Muscle of leg (tissue), 3 donors: ENCODE measurements at regions not wholly inside any gene's neighbourhood (a gene's known extent, or its start where the extent isn't known, plus 50 kb on each side); places are given as distances from the start of the nearest gene placed in this dataset.

Source experiments
- DNase-seq: peaks from one replicate; pipeline ENCODE4 v3.0.0; 2013
- H3K27ac ChIP-seq: one replicate; pipeline ENCODE4 v1.5.1; 2013; ENCODE audit warnings: mild to moderate bottlenecking, low read length, control low read depth
- H3K27me3 ChIP-seq: one replicate; pipeline ENCODE4 v1.6.1; 2013; ENCODE audit warnings: low read length; ENCODE audit not compliant: control insufficient read depth, insufficient read depth
- H3K36me3 ChIP-seq: one replicate; pipeline ENCODE4 v1.6.1; 2013; ENCODE audit warnings: low read length; ENCODE audit not compliant: control insufficient read depth, insufficient read depth
- H3K4me1 ChIP-seq: one replicate; pipeline ENCODE4 v1.6.1; 2013; ENCODE audit warnings: low read length; ENCODE audit not compliant: control insufficient read depth, insufficient read depth
- H3K4me3 ChIP-seq: one replicate; pipeline ENCODE4 v1.5.1; 2013; ENCODE audit warnings: low read length, control low read depth
- H3K9me3 ChIP-seq: replicated peaks from 2 replicates; pipeline ENCODE4 v1.6.1; 2013; ENCODE audit warnings: low read depth, low read length; ENCODE audit not compliant: control insufficient read depth
- WGBS: methylation state at CpG from one replicate; pipeline ENCODE4 v1.1.5; 2013; ENCODE audit warnings: missing lambda C conversion rate; ENCODE audit not compliant: insufficient coverage; 5-methylcytosine and 5-hydroxymethylcytosine counted together

DNA sequence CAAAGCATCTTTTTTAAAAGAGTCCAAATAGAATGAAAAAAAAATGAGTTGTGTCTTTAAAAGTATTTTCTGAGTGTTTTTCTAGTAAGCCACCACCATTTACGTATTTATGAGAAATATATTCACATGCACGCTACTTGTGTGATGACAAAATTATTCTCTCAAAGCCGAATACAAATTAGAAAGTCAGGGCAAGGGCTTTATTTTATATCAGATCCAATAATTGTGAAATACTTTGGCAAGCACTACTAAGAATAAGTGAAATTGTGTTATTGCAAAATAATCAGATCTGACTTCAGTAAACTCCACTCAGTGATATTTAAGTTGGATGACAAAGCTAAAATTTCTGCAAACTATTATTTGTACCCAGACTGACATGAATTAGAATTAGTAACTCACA, 589.3 kb upstream of the KCNMB2 start:
- peak; percentile 41 for DNase-seq
- H3K4me1 ChIP-seq = peaks cover 4% of the 10 kb centered on the region
- WGBS = no CpG with 5 or more reads among the region's 3 CpGs
- no peaks in the 10 kb centered on the region for H3K36me3 ChIP-seq
- H3K27ac ChIP-seq = no peak overlapping the region
- H3K27me3 ChIP-seq = no peaks in the 10 kb centered on the region
- H3K9me3 ChIP-seq = no peaks in the 10 kb centered on the region
- no peak overlapping the region for H3K4me3 ChIP-seq

DNA sequence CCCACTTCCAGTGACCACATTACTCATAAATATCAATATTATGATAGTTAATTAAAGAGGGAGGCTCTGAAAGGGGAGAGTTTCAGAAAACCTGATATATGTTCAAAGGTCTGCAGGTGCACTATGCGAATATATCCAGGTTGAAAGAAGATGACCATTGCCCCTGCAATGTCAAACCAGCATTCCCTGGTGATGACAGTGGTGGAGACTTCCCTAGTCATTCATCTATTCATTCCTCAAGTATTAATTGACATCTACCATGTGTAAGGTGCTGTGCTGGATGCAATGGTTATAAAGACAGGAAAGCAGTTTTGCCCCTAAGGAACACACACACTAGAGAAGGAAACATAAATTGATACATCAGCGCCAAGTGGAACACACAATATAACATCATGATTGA, 588.3 kb upstream of the KCNMB2 start:
- DNase-seq = no peak
- Histone ChIP-seq H3K27ac (no peak overlapping the region), H3K9me3 (no peaks in the 10 kb centered on the region), H3K4me3 (no peak overlapping the region), H3K36me3 (no peaks in the 10 kb centered on the region), H3K4me1 (peaks cover 4% of the 10 kb centered on the region), H3K27me3 (no peaks in the 10 kb centered on the region)
- 100% methylated on average over 1 of the region's 2 CpGs for WGBS

DNA sequence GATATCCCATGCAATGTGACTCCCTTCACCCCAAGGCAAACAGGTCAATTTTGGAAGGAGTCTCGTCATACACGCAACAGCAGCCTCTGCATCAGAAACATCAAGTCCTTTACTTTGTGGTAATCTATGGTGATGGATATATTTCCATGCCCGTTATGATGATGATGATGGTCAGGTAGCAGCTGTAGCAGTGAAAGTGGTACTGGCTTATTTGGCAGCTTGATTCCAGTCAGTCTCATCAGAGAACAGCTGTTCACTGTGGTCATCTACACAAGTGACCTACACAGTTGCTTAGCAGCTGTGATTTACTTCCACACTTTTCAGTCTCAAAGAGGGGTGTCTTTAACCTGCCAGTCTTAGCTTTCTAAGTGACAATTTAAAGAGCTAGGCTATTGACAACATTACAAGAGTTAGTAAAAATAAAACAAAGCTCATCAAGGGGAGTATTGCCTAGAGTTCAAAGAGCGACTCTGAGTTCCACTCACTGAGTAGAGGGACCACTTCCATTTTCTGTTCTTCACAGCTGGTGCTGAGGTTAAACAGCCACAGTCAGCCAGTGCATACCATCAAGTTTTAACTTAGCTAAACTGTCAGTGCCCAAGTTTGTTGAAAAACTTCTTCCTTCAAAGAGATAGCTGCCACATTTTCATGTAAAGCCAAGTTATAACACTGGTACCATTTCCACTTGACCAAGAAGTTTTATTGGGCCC, 587.4 kb upstream of the KCNMB2 start:
- Histone ChIP-seq H3K9me3 (no peaks in the 10 kb centered on the region), H3K27ac (peak overlapping the region; percentile 71), H3K36me3 (no peaks in the 10 kb centered on the region), H3K4me1 (peaks cover 4% of the 10 kb centered on the region), H3K27me3 (no peaks in the 10 kb centered on the region), H3K4me3 (no peak overlapping the region)
- 60% methylated on average over 1 of the region's 4 CpGs for WGBS
- peak; percentile 65 for DNase-seq

DNA sequence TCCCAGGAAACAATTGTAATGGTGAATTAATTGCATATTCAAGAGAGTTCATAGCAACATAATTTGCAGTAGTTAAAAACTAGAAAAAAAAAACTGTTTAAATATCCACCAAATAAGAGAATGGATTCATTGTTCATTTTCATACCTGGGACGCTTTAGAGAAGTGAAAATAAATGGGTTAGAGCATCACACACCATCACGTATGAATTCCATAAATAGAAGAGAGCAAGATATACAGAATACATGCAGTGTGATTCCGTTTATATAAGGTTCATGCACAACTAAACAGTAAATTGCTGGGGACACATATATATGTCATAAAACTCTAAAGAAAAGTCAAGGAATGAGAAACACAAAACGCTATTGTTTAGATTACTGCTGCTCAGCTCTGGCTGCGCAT, 577.0 kb upstream of the KCNMB2 start:
- H3K9me3 ChIP-seq = no peaks in the 10 kb centered on the region
- H3K4me3 ChIP-seq = no peak overlapping the region
- no peaks in the 10 kb centered on the region for H3K27me3 ChIP-seq
- DNase-seq = no peak
- no peak overlapping the region for H3K27ac ChIP-seq
- H3K36me3 ChIP-seq = no peaks in the 10 kb centered on the region
- WGBS = no CpG with 5 or more reads among the region's 5 CpGs
- peaks cover 2% of the 10 kb centered on the region for H3K4me1 ChIP-seq

DNA sequence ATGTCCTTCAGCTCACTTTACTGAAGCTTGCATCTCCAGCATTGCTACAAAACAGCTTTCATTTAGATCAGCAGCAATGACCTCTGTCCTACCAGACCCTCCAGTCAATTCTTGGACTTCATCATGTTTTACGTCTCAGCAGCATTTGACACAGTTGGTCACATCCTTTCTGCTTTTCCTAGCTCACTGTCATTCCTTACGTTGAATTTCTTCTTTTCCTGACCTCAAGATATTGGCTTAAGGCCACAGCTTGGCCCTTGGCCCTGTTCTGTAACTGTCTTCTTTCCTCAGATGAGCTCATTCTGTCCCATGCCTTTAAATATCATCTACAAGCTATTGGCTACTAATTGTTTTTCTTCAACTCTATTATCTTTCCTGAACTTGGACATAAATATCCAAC, 576.2 kb upstream of the KCNMB2 start:
- peak; percentile 85 for DNase-seq
- H3K9me3 ChIP-seq = no peaks in the 10 kb centered on the region
- no peak overlapping the region for H3K4me3 ChIP-seq
- WGBS = 29% methylated on average over 2 of the region's 2 CpGs
- H3K36me3 ChIP-seq = no peaks in the 10 kb centered on the region
- H3K27me3 ChIP-seq = no peaks in the 10 kb centered on the region
- no peak overlapping the region for H3K27ac ChIP-seq
- peaks cover 2% of the 10 kb centered on the region for H3K4me1 ChIP-seq

DNA sequence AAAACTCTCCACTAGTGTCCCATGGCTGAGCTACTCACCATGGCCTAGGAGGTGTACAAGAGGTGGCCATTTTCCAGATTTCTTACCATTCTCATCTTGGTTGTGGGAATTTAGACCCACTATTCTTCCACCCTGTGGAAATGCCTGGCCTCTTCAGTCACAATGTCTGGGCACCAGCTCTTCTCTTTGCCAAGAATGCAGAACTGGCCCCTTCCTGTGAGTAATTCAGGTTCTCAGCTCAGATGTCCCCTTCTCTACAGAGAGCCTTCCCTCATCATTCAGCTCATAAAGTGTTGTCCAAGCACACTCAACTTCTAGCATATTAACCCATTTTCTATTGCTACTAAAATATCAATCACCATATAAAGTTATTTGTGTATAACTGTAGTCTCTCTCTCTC, 575.5 kb upstream of the KCNMB2 start:
- no peak for DNase-seq
- Histone ChIP-seq H3K4me1 (peaks cover 2% of the 10 kb centered on the region), H3K27ac (no peak overlapping the region), H3K27me3 (no peaks in the 10 kb centered on the region), H3K4me3 (no peak overlapping the region), H3K9me3 (no peaks in the 10 kb centered on the region), H3K36me3 (no peaks in the 10 kb centered on the region)

DNA sequence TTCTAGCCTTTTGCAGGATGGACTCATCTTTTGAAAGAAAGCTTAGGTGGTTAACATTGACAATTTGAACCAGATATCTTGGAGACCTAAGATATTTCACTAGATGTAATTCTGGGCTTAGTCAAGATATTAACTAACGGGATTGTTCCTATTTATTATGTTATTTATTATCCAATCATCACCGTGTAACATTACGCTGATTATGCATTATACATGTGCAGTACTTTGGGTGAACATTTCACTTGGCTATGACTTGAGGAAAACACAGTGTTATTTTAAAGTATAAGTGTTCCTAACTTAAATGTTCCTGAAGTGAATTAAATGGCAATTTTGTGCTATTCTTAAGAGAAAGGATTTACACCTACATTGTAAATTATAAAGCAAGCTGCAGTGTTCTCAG, 574.5 kb upstream of the KCNMB2 start:
- Histone ChIP-seq H3K27me3 (no peaks in the 10 kb centered on the region), H3K4me3 (no peak overlapping the region), H3K9me3 (no peaks in the 10 kb centered on the region), H3K36me3 (no peaks in the 10 kb centered on the region), H3K4me1 (peaks cover 2% of the 10 kb centered on the region), H3K27ac (no peak overlapping the region)
- WGBS = no CpG with 5 or more reads among the region's 3 CpGs
- DNase-seq = no peak

DNA sequence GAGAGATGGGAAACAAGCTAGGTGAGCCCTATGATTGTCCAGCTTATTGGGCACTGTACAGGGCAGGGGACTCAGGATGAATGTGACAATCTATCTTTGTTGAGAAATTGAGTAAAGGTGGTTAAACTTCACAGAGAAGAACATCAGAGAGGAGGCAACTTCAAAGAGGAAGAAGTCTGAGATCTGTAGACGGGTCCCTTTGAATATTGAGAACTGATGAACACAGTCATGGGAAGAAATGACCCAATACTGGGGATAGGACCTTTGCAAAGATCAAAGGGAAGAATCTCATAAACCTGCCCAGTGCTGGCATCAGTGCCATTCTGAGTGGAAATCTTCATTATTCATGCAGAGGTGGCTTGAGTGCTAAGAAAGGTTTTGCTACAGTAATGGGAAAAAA, 569.7 kb upstream of the KCNMB2 start:
- no CpG with 5 or more reads among the region's 1 CpG for WGBS
- Histone ChIP-seq H3K4me1 (no peaks in the 10 kb centered on the region), H3K27ac (no peak overlapping the region), H3K27me3 (no peaks in the 10 kb centered on the region), H3K9me3 (no peaks in the 10 kb centered on the region), H3K4me3 (no peak overlapping the region), H3K36me3 (no peaks in the 10 kb centered on the region)
- DNase-seq = no peak

DNA sequence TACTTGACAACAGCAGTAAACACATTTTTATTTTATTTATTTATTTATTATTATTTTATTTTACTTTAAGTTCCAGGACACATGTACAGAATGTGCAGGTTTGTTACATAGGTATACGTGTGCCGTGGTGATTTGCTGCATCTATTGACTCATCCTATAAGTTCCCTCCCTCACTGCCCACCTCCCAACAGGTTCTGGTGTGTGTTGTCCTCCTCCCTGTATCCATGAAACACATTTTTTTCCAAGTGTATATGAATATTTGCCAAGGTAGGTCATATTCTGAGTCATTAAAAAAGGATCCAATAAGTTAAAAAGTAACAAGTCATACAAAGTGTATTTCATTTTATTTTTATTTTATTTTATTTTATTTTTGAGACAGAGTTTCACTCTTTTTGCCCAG, 567.3 kb upstream of the KCNMB2 start:
- Histone ChIP-seq H3K4me1 (no peaks in the 10 kb centered on the region), H3K36me3 (no peaks in the 10 kb centered on the region), H3K9me3 (no peaks in the 10 kb centered on the region), H3K27ac (no peak overlapping the region), H3K4me3 (no peak overlapping the region), H3K27me3 (no peaks in the 10 kb centered on the region)
- no peak for DNase-seq
- no CpG with 5 or more reads among the region's 2 CpGs for WGBS

DNA sequence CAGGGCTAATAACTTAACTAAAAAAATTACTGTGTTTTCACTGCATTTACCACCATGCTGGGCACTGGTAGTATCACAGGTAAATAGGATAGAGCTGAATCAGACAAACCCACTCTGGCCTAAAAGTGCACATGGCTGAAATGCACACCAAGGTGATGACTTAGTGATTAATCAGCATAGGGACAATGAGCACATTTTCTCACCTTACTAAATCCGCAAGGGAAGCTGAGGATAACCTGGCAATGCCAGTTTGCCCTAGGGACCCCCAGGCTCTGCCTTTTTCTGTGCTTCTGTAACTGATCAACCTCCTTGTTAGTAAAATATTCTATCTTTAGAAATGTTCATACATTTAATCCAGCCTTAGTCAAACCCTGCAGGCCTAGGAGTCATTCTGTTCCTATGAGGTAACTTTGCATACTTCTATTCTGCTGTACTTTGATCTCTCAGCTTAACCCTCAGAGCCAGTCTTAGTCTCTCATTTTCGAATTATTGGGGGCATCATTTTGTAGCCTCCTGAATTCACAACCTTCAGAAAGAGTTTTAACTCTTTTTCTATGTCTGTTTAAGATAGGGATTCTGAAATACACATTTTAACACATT, 562.9 kb upstream of the KCNMB2 start:
- Histone ChIP-seq H3K9me3 (no peaks in the 10 kb centered on the region), H3K36me3 (no peaks in the 10 kb centered on the region), H3K4me1 (no peaks in the 10 kb centered on the region), H3K4me3 (no peak overlapping the region), H3K27me3 (no peaks in the 10 kb centered on the region), H3K27ac (no peak overlapping the region)
- no CpG with 5 or more reads among the region's 2 CpGs for WGBS
- no peak for DNase-seq

DNA sequence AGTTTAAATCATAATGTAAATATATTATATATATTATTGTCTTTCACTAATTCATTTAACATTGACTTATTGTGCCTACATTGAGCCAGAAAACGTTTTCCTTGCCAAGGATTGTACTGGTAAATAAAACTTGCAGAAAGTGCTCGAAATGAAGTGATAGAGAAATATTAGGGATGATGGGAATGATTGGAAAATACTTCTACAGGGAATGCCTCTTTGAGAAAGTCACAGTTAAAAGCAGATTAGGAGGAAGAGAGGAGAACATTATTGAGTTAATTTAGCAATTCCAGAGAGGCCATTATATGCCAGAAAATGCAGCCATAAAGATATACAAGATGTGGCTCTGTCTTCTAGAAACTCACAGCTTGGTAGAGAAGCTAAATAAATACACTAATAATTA, 560.0 kb upstream of the KCNMB2 start:
- H3K4me1 ChIP-seq = no peaks in the 10 kb centered on the region
- no peak overlapping the region for H3K27ac ChIP-seq
- H3K36me3 ChIP-seq = no peaks in the 10 kb centered on the region
- peak; percentile 27 for DNase-seq
- 40% methylated on average over 2 of the region's 2 CpGs for WGBS
- H3K9me3 ChIP-seq = no peaks in the 10 kb centered on the region
- H3K4me3 ChIP-seq = no peak overlapping the region
- H3K27me3 ChIP-seq = no peaks in the 10 kb centered on the region
